GM18520 (cell line): ENCODE measurements at regions not wholly inside any gene's neighbourhood (a gene's known extent, or its start where the extent isn't known, plus 50 kb on each side); places are given as distances from the start of the nearest gene placed in this dataset.
A peak's percentile ranks its signal among the peaks of the same experiment; 100 is the strongest.
"Not testable (repeated sequence)": the region's sequence is repeated elsewhere in the genome, so short reads cannot be mapped to it uniquely, and the experiment has no call there.

Experiments
- ATAC-seq: cut with Tn5 transposase; IDR thresholded peaks from one replicate; pipeline ENCODE4 v1.9.1; 2021; ENCODE audit not compliant: unreplicated experiment

- ATAC-seq = no peak
These were observed 86.3 kb upstream of the PHLPP1 start for GRCh38 chr18:62629031-62629430.

- ATAC-seq = no peak
These were observed 84.2 kb upstream of the PHLPP1 start for GRCh38 chr18:62631173-62631572.

GRCh38 chr18:62632788-62633455, 82.4 kb upstream of the PHLPP1 start:
- ATAC-seq = no peak

GRCh38 chr18:62634458-62634857, 80.9 kb upstream of the PHLPP1 start:
- ATAC-seq = no peak

GRCh38 chr18:62634979-62635630, 80.2 kb upstream of the PHLPP1 start:
- no peak for ATAC-seq

- ATAC-seq = no peak
These were observed 77.9 kb upstream of the PHLPP1 start for GRCh38 chr18:62637403-62637802.

- ATAC-seq = peak; percentile 70
These were observed 77.3 kb upstream of the PHLPP1 start for GRCh38 chr18:62637807-62638687.

- ATAC-seq = no peak
These were observed 72.2 kb upstream of the PHLPP1 start for GRCh38 chr18:62643181-62643580.

- ATAC-seq = no peak
These were observed 70.6 kb upstream of the PHLPP1 start for GRCh38 chr18:62644773-62645172.

- no peak for ATAC-seq
These were observed 68.2 kb upstream of the PHLPP1 start for GRCh38 chr18:62647179-62647578.

- no peak for ATAC-seq
These were observed 67.2 kb upstream of the PHLPP1 start for GRCh38 chr18:62648045-62648678.

- ATAC-seq = no peak
These were observed 63.9 kb upstream of the PHLPP1 start for GRCh38 chr18:62651276-62652056.

- not testable (repeated sequence) for ATAC-seq
These were observed 63.2 kb upstream of the PHLPP1 start for GRCh38 chr18:62652057-62652629.

GRCh38 chr18:62655520-62656219, 59.7 kb upstream of the PHLPP1 start:
- no peak for ATAC-seq

GRCh38 chr18:62658028-62658427, 57.3 kb upstream of the PHLPP1 start:
- no peak for ATAC-seq

- no peak for ATAC-seq
These were observed 55.6 kb upstream of the PHLPP1 start for GRCh38 chr18:62659698-62660097.

GRCh38 chr18:62660691-62661090, 54.6 kb upstream of the PHLPP1 start:
- ATAC-seq = no peak

- ATAC-seq = peak; percentile 61
These were observed 51.5 kb upstream of the PHLPP1 start for GRCh38 chr18:62663731-62664336.

- ATAC-seq = no peak
These were observed 50.9 kb upstream of the PHLPP1 start for GRCh38 chr18:62664414-62664813.
